ENCODE measurements at regions not wholly inside any gene's neighbourhood (a gene's known extent, or its start where the extent isn't known, plus 50 kb on each side); places are given as distances from the start of the nearest gene placed in this dataset.

- Histone ChIP-seq H2AFZ (ENCODE audit: low read depth) (no peak overlapping the region), H3K27me3 (ENCODE audit: insufficient read depth, low read depth) (no peaks in the 10 kb centered on the region; the same call in 1 of the 2 replicates), H3K4me2 (no peak overlapping the region), H3K4me3 (IDR thresholded peaks at IDR 0.05; ENCODE audit: insufficient read depth, low read depth, low read length) (no peak overlapping the region), H3K9ac (no peak overlapping the region), H3K4me1 (ENCODE audit: low read depth, poor library complexity, severe bottlenecking) (no peaks in the 10 kb centered on the region), H3K27ac (no peak overlapping the region), H3K36me3 (ENCODE audit: insufficient read depth) (no peaks in the 10 kb centered on the region), H4K20me1 (ENCODE audit: insufficient read depth) (no peaks in the 10 kb centered on the region), H3K79me2 (ENCODE audit: insufficient read depth, low read depth) (no peaks in the 10 kb centered on the region)
- TF ChIP-seq, protein P1, sequence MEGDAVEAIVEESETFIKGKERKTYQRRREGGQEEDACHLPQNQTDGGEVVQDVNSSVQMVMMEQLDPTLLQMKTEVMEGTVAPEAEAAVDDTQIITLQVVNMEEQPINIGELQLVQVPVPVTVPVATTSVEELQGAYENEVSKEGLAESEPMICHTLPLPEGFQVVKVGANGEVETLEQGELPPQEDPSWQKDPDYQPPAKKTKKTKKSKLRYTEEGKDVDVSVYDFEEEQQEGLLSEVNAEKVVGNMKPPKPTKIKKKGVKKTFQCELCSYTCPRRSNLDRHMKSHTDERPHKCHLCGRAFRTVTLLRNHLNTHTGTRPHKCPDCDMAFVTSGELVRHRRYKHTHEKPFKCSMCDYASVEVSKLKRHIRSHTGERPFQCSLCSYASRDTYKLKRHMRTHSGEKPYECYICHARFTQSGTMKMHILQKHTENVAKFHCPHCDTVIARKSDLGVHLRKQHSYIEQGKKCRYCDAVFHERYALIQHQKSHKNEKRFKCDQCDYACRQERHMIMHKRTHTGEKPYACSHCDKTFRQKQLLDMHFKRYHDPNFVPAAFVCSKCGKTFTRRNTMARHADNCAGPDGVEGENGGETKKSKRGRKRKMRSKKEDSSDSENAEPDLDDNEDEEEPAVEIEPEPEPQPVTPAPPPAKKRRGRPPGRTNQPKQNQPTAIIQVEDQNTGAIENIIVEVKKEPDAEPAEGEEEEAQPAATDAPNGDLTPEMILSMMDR (conservative IDR thresholded peaks at IDR 0.05; ENCODE audit: low read depth, low read length) = no peak
Measured at GRCh38 chr10:130781206-130781605, 530.3 kb downstream of the TCERG1L start.

DNA sequence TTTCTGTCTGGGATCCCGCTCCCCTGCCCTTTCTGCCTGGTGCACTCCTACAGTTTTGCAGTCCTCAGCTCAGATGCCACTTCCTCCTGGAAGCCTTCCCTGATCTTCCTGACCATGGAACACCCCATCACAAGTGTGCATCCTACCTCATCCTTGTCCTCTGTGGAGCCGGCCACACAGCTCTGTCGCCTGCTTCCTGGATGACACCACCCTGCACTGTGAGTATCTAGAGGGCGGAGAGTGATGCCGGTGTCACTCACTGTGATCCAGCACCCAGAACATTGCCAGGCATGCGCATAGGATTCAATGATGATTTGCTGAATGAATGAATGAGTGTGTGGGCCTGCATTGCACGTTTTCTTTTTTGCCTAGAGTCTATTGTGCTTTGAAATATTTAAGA, 529.9 kb downstream of the TCERG1L start:
- TF ChIP-seq, protein P1 (conservative IDR thresholded peaks at IDR 0.05; ENCODE audit: low read depth, low read length) = no peak
- Histone ChIP-seq H2AFZ (ENCODE audit: low read depth) (no peak overlapping the region), H3K27me3 (ENCODE audit: insufficient read depth, low read depth) (no peaks in the 10 kb centered on the region; the same call in 1 of the 2 replicates), H3K79me2 (ENCODE audit: insufficient read depth, low read depth) (no peaks in the 10 kb centered on the region), H3K4me3 (IDR thresholded peaks at IDR 0.05; ENCODE audit: insufficient read depth, low read depth, low read length) (no peak overlapping the region), H3K4me1 (ENCODE audit: low read depth, poor library complexity, severe bottlenecking) (no peaks in the 10 kb centered on the region), H3K36me3 (ENCODE audit: insufficient read depth) (no peaks in the 10 kb centered on the region), H4K20me1 (ENCODE audit: insufficient read depth) (no peaks in the 10 kb centered on the region), H3K4me2 (no peak overlapping the region), H3K27ac (no peak overlapping the region), H3K9ac (no peak overlapping the region)

- no peak overlapping the region for H3K9ac ChIP-seq
- no peaks in the 10 kb centered on the region for H3K36me3 ChIP-seq (ENCODE audit: insufficient read depth)
- no peak overlapping the region for H3K4me3 ChIP-seq (IDR thresholded peaks at IDR 0.05; ENCODE audit: insufficient read depth, low read depth, low read length)
- no peak overlapping the region for H3K27ac ChIP-seq
- no peaks in the 10 kb centered on the region for H3K4me1 ChIP-seq (ENCODE audit: low read depth, poor library complexity, severe bottlenecking)
- no peaks in the 10 kb centered on the region for H4K20me1 ChIP-seq (ENCODE audit: insufficient read depth)
- no peak overlapping the region for H3K4me2 ChIP-seq
- no peaks in the 10 kb centered on the region for H3K79me2 ChIP-seq (ENCODE audit: insufficient read depth, low read depth)
- H2AFZ ChIP-seq (ENCODE audit: low read depth) = no peak overlapping the region
- H3K27me3 ChIP-seq (ENCODE audit: insufficient read depth, low read depth) = no peaks in the 10 kb centered on the region; the same call in 1 of the 2 replicates
- TF ChIP-seq, protein P1 (conservative IDR thresholded peaks at IDR 0.05; ENCODE audit: low read depth, low read length) = no peak
Measured at GRCh38 chr10:130782467-130782866, 529.1 kb downstream of the TCERG1L start.

DNA sequence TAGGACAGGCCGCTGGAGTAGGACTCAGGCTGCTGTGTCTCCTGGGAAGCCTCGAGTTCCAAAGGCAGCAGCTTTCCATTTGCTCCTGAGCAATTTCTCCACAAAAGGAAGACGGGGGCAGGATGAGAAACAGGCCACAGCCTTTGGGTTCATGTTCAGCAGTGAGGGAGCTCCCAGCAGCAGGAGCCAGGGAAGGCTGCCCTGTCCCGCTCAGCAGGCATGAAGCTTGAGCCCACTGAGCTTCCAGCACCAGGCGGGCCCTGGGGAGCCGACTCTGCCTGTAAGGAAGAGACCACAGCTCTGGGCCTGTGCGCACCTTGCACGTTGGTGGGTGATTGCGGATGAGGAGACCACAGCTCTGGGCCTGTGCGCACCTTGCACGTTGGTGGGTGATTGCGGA, 527.2 kb downstream of the TCERG1L start:
- Histone ChIP-seq H3K36me3 (ENCODE audit: insufficient read depth) (no peaks in the 10 kb centered on the region), H3K4me3 (IDR thresholded peaks at IDR 0.05; ENCODE audit: insufficient read depth, low read depth, low read length) (no peak overlapping the region), H2AFZ (ENCODE audit: low read depth) (no peak overlapping the region), H4K20me1 (ENCODE audit: insufficient read depth) (no peaks in the 10 kb centered on the region), H3K27me3 (ENCODE audit: insufficient read depth, low read depth) (no peaks in the 10 kb centered on the region; the same call in 1 of the 2 replicates), H3K4me1 (ENCODE audit: low read depth, poor library complexity, severe bottlenecking) (no peaks in the 10 kb centered on the region), H3K4me2 (no peak overlapping the region), H3K79me2 (ENCODE audit: insufficient read depth, low read depth) (no peaks in the 10 kb centered on the region), H3K27ac (no peak overlapping the region), H3K9ac (no peak overlapping the region)
- TF ChIP-seq, protein P1 (conservative IDR thresholded peaks at IDR 0.05; ENCODE audit: low read depth, low read length) = no peak

Measured in KMS-11 (cell line).